HG02610 (cell line): ENCODE measurements at regions not wholly inside any gene's neighbourhood (a gene's known extent, or its start where the extent isn't known, plus 50 kb on each side); places are given as distances from the start of the nearest gene placed in this dataset.
A peak's percentile ranks its signal among the peaks of the same experiment; 100 is the strongest.

Experiments
- ATAC-seq: cut with Tn5 transposase; IDR thresholded peaks from one replicate; pipeline ENCODE4 v1.9.1; 2021; ENCODE audit warnings: mild to moderate bottlenecking, moderate library complexity; ENCODE audit not compliant: unreplicated experiment

- no peak for ATAC-seq
Measured at GRCh38 chr15:25985165-25985564, 122.0 kb upstream of the ATP10A start.

DNA sequence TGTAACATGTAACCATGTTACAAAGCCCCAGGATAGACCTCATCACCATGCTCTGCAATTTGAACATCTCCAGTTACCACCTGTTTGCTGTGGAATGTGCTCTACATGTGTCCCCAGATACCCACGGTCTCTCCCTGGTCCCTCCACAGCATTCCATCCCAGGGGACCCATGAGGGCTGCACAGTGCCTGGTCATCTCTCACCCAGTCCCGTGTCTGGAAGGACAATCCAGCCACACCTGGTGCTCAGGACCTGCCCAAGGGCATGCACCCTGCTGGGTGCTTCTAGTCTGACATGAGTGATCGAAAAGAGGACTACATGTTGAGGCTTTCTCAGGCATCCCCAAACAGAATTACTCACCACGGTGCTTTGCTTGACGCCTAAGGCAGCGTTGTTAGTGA lies 119.6 kb upstream of the ATP10A start:
- ATAC-seq, result no peak

DNA sequence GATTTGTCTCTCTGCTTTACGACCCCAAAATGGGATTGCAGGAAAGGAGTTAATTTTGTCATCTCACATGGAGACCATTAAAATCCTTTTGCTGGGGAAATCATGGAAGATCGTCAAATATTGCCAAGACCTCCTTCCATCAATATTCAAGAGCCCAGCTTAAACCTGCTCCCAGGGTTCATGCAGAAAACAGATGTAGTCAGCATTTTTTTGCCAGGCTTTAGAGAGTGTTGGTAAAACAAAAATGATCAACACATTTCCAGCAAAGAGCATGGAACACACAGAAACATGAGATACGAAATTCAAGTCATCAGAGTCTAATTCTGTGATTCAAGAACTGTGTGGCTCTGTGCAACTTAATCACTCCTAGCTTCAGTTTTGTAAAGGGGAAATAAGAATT lies 118.0 kb upstream of the ATP10A start:
- ATAC-seq, result no peak

- ATAC-seq, result no peak
Measured at GRCh38 chr15:25972141-25972675, 109.1 kb upstream of the ATP10A start.

- ATAC-seq, result no peak
Measured at GRCh38 chr15:25971053-25971452, 107.9 kb upstream of the ATP10A start.

DNA sequence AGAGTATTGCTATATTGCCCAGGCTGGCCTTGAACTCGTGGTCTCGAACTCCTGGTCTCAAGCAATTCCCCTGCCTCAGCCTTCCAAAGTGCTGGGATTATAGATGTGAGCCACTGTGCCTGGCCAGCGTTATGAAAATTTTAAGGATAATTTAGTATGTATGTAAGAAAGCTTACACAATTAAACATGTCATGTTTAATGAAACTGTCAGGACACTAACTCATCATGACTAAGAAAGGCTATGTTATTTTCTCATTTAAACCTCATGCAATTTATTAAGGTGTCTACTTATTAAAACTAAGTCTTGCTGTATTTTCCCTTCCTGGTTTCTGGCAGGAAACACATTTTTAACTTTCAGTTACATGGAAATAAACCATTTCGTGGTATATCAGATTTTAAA lies 106.8 kb upstream of the ATP10A start:
- ATAC-seq, result no peak

- ATAC-seq, result no peak
Measured at GRCh38 chr15:25967116-25967515, 104.0 kb upstream of the ATP10A start.

DNA sequence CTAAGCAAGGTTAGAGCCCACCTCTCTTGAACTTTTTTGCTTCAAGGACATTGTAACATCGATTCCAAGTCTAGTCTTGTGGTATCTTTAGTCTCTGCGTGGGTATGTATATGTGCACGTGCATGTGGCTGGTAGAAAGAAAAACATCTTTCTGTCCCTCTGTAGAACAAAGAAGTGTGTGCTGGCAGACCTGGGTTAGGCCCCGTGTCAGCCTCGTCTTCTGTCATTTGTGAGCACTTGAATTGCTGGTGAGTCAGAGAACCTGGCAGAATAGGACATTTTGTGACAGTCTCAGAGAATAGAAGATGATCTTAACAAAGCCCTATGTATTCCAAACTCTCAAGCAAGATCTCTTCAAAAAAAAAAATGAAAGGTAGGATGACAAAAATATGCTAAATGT lies 102.2 kb upstream of the ATP10A start:
- no peak for ATAC-seq

GRCh38 chr15:25960273-25960672 lies 97.1 kb upstream of the ATP10A start:
- ATAC-seq, result no peak

DNA sequence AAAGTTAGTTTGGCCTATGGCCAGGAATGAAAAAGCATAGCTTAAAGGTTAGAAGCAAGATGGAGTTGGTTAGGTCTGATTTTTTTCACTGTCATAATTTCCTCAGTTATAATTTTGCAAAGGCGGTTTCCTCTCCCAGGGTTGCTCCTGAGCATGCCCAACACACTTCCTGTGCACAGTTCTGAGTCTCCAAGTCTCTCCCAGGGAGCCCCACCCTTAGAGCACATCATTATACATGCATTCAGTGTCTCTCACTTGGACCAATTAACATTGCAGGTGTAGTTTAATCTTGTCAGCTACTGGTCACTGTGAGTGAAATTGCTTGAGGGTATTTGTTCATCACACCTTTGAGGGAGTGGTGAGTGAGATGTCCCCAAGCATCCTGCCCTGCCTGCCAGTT lies 96.0 kb upstream of the ATP10A start:
- ATAC-seq, result no peak

DNA sequence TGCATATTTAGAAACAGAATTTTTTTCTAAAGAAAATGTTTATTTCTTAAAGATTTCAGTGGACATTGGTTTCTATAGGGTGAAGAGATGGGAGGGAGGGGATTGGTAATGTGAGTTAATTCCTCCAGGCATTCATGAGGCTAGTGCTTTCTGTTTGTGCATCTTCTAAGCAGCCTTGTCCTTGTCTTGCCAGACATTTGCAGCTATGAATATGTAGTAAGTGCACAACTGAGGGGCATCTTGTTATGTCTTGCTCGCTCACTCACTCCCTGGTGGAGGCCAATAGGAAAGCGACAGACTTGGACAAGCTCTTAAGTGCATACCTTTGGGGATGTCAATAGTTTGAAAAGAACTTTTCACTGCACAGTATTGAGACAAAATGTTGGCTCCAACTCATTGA lies 92.5 kb upstream of the ATP10A start:
- ATAC-seq, result no peak

GRCh38 chr15:25954398-25954797 lies 91.3 kb upstream of the ATP10A start:
- no peak for ATAC-seq

DNA sequence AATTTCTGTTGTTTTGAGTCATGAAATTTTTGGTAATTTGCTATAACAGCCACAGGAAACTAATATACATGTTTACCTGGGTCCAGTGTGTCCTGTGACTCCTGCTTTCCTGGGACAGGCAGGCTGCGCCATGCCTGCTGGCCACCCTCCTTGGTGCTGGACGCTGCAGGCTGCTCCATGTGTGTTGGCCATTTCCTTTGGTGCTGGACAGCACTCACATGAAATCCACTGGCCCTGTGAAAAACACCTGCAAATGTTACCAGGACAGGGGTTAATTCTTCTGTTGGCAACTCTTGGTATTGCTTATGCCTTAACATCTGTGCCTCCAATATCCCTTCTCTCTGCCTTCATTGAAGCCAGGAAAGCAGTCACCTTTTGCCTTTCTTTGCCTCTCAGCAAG lies 86.9 kb upstream of the ATP10A start:
- ATAC-seq, result no peak

GRCh38 chr15:25947323-25948314 lies 84.5 kb upstream of the ATP10A start:
- ATAC-seq, result no peak

DNA sequence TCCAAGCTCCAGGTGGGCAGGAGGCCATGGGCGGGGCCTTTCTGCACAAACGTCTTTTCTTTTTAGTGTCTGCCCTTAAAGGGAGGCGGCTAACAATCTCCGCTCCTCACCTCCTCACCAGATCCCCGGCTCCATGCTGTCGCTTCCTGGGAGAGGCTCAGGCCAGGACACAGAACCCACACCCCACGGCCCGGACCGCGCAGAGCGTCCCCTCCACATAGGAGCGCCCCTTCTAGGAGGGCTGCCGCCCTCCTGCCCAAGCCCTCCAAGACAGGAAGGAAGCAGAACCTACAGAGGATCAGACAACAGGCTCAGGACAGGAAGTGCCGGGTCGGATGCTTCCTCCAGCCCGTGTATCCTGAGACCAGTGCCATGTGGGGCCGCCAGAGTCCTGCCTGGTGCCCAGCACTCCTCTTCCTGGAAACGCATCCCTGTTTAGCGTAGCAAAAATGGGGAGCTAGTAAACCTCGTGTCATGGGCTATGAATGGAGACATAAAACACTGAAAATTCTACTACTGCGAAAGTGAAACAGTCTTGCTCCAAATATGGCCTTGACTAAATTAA lies 83.2 kb upstream of the ATP10A start:
- ATAC-seq, result no peak

DNA sequence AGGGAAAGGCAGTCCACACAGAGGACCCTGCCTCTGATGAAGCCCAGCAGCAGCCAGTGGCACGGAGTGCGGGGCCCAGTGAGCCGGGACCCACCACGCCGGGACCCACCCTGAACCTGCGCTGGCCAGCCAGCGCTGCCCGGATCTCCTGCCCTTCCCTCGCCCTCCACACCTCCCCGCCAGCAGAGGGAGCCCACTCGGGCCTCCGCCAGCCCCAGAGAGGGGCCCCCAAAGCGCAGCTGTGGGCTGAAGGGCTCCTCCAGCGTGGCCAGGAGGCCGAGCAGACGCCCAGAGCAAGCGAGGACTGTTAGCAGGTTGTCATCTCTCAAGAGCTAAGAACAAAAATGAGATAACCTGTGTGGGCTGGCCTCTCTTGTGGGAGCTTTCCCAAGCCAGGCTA lies 81.3 kb upstream of the ATP10A start:
- no peak for ATAC-seq

- ATAC-seq, result no peak
Measured at GRCh38 chr15:25943831-25944230, 80.7 kb upstream of the ATP10A start.

DNA sequence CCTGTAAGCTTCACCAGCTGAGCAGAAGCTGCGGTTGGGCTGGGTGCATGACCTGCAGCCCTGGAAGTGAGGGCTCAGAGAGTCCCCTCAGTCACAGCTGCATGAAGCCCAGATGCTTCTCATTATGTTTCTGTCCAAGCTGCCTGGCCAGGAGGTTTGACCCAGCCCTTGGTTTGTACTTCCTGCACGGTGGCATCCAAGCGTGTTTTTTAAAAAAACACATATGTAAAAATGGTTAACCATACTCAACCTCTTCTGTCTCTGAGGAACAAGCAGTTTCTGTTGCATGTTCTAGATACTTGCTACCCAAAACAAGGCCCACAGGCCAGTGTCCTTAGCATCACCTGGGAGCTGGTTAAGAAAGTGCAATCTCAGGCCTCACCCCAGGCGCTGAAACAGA lies 76.0 kb upstream of the ATP10A start:
- ATAC-seq, result peak; percentile 70

DNA sequence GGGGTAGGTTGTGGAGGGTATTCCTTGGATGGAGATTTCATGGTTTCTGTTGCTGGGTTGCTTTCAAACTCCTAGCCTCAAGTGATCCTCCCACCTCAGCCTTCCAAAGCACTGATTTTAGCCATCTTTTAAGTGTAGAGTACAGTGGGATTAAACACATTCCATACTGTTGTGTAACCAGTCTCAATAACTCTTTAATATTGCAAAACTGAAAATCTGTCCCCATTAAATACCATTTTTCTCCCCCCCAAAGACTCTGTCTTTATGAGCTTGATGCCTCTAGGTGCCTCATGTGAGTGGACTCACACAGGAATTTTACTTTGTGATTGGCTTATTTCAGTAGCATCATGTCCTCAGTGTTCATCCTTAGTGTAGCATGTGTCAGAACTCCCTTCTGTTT lies 74.7 kb upstream of the ATP10A start:
- ATAC-seq, result no peak

DNA sequence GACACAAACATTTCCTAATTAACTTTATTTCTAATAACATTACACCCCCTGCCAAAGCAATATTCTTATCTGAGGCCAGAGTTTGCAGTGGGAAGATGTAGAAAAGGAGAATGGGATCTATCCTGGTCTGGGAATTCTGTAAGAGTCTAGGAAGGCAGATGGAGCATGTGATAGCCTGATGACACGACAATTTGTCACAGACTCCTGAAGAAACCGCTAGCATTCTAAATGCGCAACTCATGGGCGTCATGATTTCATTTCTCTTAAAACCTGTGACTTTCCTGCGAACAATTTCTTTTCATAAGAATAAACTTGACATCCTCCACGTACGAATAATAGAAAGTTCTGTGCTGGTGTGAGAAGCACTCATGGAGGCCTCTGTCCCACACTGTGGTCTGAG lies 72.9 kb upstream of the ATP10A start:
- no peak for ATAC-seq

DNA sequence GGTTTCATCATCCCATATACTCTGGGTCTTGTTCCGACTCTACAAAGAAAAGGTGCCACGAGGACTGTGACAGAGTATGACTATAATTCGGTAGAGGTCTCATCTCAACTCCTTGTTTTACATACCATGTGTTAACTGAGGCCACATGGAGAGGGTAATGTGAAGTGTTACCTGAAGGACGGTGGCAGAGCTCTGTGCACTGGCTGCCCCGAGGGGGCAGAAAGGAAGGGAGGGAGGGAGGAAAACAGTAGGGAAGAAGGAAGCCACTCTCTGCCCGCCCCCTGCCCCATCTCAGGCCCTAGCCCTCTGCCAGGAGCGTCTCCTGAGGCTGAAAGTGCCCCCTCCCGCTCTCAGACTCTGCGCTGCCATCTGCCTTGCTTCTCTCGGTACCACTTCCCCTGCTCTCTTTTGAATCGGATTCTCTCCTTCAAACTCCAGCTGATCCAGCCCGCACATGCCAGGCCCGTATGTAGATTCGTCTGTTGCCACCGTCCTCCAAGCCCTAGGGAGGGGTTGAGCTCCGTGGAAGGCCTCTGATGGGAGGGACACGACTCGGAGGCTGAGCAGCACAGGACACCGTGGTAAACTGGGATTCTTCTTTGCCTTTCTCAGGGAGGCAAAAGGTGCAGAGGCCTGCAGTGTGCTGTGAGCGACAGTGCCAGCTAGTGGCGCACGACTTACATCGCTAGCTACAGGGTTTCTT lies 70.5 kb upstream of the ATP10A start:
- peak; percentile 51 for ATAC-seq

DNA sequence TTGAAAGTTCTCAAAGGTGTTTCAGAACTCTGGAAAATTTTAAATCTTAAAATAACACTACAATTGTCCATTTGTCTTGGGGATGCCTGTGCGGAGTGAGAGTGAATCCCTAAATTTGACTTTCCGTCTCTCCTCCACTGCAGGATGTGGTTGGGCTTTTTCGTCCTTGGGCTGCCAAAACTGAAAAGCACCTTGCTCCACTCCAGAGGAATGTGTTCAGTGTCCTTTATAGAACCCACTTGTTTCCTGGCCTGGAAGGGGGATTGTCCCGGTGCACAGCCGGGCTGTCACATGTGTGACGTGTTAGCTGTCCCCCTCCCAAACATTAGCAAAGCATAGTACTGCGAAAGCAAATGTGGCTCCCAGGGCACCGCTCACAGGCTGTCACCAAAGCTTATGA lies 69.6 kb upstream of the ATP10A start:
- ATAC-seq, result no peak
